Osteocyte (in vitro differentiated cells): ENCODE measurements at regions not wholly inside any gene's neighbourhood (a gene's known extent, or its start where the extent isn't known, plus 50 kb on each side); places are given as distances from the start of the nearest gene placed in this dataset.

ENCODE experiments used
- DNase-seq: peaks from one replicate; pipeline ENCODE4 v3.0.0; 2021; ENCODE audit warnings: mixed read lengths; ENCODE audit not compliant: unreplicated experiment; ENCODE audit errors: extremely low spot score
- H3K27ac Mint-ChIP-seq: one replicate; pipeline ENCODE4 v1.8.0; 2021; ENCODE audit warnings: mild to moderate bottlenecking, mixed read lengths; ENCODE audit not compliant: unreplicated experiment
- H3K27me3 Mint-ChIP-seq: one replicate; pipeline ENCODE4 v1.8.0; 2021; ENCODE audit warnings: mixed read lengths; ENCODE audit not compliant: unreplicated experiment
- H3K36me3 Mint-ChIP-seq: one replicate; pipeline ENCODE4 v1.8.0; 2021; ENCODE audit warnings: mixed read lengths; ENCODE audit not compliant: unreplicated experiment
- H3K4me1 Mint-ChIP-seq: one replicate; pipeline ENCODE4 v1.8.0; 2021; ENCODE audit warnings: mixed read lengths; ENCODE audit not compliant: unreplicated experiment
- H3K4me3 Mint-ChIP-seq: one replicate; pipeline ENCODE4 v1.8.0; 2021; ENCODE audit warnings: mild to moderate bottlenecking, moderate library complexity, mixed read lengths; ENCODE audit not compliant: unreplicated experiment
- H3K9me3 Mint-ChIP-seq: one replicate; pipeline ENCODE4 v1.8.0; 2021; ENCODE audit warnings: mixed read lengths; ENCODE audit not compliant: unreplicated experiment
- TF ChIP-seq, protein P1 (sequence below): fragments of 200-600 bp; sonication (generic); IDR thresholded peaks from 2 replicates; pipeline ENCODE4 v1.5.0; 2021; ENCODE audit warnings: antibody characterized with exemption, mild to moderate bottlenecking, moderate library complexity

DNA sequence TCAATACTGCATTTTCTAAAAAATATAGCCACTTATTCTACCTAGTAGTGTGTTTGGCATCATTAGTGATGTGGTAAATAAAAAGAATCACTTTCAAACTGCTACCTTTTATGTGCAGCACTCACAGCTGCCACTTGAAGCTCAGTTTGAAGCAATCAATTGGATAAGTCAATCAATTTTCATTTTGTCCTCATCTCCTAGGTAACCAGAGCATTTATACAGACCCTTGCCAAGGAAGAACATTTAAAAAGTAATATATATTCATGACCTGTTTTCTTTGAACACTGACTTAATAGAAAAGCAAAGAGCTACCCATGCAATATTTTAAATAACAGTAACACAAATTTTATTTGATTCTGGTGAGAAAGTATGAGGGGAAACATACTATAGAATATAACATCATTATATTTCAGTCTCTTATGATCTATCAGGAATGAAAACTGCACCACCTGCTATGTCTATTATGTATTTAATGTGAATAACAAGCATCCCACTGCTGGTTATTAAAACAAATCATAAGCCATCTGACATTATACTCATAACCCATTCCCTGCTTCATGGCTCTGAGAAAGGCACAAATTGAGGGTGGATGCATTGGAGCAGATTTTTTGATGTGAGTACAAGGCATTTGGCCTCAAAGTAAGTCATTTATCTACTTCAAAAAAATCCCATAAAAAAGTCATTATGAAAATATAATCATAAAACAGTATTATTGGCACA lies 168.4 kb upstream of the C21orf91 start:
- H3K4me1 Mint-ChIP-seq = no peaks in the 10 kb centered on the region
- no peak overlapping the region for H3K27ac Mint-ChIP-seq
- no peaks in the 10 kb centered on the region for H3K36me3 Mint-ChIP-seq
- TF ChIP-seq, protein P1, sequence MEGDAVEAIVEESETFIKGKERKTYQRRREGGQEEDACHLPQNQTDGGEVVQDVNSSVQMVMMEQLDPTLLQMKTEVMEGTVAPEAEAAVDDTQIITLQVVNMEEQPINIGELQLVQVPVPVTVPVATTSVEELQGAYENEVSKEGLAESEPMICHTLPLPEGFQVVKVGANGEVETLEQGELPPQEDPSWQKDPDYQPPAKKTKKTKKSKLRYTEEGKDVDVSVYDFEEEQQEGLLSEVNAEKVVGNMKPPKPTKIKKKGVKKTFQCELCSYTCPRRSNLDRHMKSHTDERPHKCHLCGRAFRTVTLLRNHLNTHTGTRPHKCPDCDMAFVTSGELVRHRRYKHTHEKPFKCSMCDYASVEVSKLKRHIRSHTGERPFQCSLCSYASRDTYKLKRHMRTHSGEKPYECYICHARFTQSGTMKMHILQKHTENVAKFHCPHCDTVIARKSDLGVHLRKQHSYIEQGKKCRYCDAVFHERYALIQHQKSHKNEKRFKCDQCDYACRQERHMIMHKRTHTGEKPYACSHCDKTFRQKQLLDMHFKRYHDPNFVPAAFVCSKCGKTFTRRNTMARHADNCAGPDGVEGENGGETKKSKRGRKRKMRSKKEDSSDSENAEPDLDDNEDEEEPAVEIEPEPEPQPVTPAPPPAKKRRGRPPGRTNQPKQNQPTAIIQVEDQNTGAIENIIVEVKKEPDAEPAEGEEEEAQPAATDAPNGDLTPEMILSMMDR = no peak
- peaks cover 44% of the 10 kb centered on the region for H3K9me3 Mint-ChIP-seq
- no peak overlapping the region for H3K4me3 Mint-ChIP-seq
- no peak for DNase-seq
- no peaks in the 10 kb centered on the region for H3K27me3 Mint-ChIP-seq

DNA sequence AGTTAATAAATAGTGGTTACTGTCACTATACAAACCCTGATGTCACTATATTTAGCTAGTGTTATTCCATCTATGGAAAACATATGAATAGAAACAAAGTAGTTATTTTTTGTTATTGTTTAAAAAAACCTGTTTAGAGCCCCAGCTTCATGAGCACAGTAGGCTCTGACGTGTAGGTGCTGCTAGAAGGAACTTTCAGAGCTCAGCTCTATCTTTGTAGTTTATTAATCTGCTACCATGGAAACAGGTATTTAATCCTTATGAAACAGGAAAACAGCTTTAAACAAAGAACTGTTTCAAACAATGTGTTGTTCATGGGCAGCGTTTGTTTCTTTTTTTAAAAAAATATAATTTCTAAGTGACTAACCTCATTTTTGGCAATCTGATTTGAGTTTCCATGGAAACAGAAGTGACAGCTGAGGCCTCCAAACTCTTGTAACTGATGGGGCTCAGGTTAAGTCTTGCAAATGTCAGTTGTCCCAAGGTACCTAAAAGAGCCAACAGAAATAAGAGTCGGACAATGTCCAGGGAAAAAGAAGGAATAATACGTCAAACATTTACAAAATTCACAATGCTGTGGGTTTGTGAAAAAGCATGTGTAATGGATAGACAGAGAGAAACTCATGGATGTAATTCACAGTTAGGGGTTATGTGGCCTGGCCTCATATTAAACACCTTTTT lies 162.0 kb upstream of the C21orf91 start:
- Mint-ChIP-seq H3K27ac (no peak overlapping the region), H3K4me3 (no peak overlapping the region), H3K9me3 (peaks cover 23% of the 10 kb centered on the region), H3K4me1 (no peaks in the 10 kb centered on the region), H3K27me3 (no peaks in the 10 kb centered on the region), H3K36me3 (no peaks in the 10 kb centered on the region)
- DNase-seq = no peak
- TF ChIP-seq, protein P1 = no peak

DNA sequence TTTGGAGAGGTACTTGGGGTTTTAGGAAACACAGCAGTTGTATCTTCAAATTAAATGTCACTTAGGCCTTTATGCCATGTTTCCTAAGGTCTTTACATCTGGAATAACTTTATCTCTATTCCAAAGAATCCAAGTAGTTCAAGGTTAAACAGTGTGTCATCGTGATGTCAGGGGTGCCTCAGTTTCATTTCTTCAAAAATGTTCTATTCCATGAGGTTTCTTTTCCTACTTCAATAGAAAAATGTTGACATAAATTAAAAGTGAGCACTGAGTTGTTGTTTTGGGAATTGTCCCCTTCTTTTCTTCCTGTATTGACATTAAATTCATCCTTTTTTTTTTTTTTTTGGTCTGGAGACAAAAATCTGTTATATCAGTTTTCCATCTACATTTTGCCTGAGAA lies 160.6 kb upstream of the C21orf91 start:
- Mint-ChIP-seq H3K27ac (no peak overlapping the region), H3K36me3 (no peaks in the 10 kb centered on the region), H3K4me3 (no peak overlapping the region), H3K27me3 (no peaks in the 10 kb centered on the region), H3K4me1 (no peaks in the 10 kb centered on the region), H3K9me3 (peaks cover 22% of the 10 kb centered on the region)
- TF ChIP-seq, protein P1 = no peak
- no peak for DNase-seq

DNA sequence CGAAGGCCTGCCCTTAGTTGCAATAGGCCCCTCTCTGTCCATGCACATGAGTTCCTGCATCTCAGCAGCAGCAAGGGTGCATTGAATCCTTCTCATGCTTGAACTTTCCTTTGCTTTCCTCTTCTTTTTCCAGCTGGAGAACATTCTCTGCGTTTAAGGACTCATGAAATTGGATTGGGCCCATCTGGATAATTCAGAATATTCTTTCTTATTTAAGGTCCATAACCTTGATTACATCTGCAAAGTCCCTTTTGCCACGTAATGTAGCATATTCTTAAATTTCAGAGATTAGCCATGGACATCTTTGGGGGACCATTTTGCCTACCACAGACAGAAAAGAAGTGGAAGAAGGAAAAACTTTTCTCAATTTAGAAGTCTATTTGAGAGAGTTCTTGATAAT lies 159.7 kb upstream of the C21orf91 start:
- Mint-ChIP-seq H3K36me3 (no peaks in the 10 kb centered on the region), H3K27ac (no peak overlapping the region), H3K4me1 (no peaks in the 10 kb centered on the region), H3K27me3 (no peaks in the 10 kb centered on the region), H3K9me3 (peaks cover 18% of the 10 kb centered on the region), H3K4me3 (no peak overlapping the region)
- TF ChIP-seq, protein P1 = no peak
- no peak for DNase-seq

DNA sequence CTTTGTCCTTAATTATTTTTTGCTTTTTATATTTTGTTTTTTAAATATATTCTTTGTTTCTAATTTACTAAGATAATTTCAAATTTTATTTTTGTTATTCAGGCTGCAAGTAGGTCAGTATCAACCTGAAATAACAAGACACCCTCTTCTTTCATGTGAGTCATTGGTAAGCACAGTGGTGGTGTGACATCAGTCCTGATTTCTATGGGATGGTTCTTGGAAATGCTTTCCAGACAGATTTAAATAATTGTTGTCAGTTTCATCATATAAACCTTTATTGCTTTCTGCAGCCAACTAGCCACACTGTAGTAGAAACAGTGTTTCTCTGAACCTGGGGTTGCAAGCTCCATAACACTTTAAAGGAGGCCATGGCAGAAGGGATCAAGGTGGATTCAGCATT lies 157.5 kb upstream of the C21orf91 start:
- no peaks in the 10 kb centered on the region for H3K27me3 Mint-ChIP-seq
- no peaks in the 10 kb centered on the region for H3K36me3 Mint-ChIP-seq
- no peaks in the 10 kb centered on the region for H3K4me1 Mint-ChIP-seq
- H3K9me3 Mint-ChIP-seq = peaks cover 17% of the 10 kb centered on the region
- no peak for DNase-seq
- no peak overlapping the region for H3K4me3 Mint-ChIP-seq
- no peak overlapping the region for H3K27ac Mint-ChIP-seq
- TF ChIP-seq, protein P1 = no peak
